WTC11 (cell line): ENCODE measurements at regions not wholly inside any gene's neighbourhood (a gene's known extent, or its start where the extent isn't known, plus 50 kb on each side); places are given as distances from the start of the nearest gene placed in this dataset.

Experiments
- ATAC-seq: fragments of 200-7000 bp; cut with Tn5 transposase; 2 replicates; pipeline ENCODE4 v1.10.0; 2021; ENCODE audit warnings: mild to moderate bottlenecking, moderate library complexity
- CTCF ChIA-PET: fragments of 300-600 bp; sonication (Branson Sonifier 250); formaldehyde crosslinking; loops from one replicate; lab custom pipeline; 2021; ENCODE audit warnings: antibody characterized with exemption; lab: Charles Lee
- POLR2A ChIA-PET: fragments of 350-600 bp; sonication (Branson Sonifier 250); formaldehyde crosslinking; loops from one replicate; lab custom pipeline; 2021; ENCODE audit warnings: antibody characterized with exemption; lab: Charles Lee
- DNase-seq: peaks from one replicate; pipeline ENCODE4 v3.0.0; 2021; ENCODE audit warnings: low spot score
- H3K27ac Mint-ChIP-seq: 2 replicates; pipeline ENCODE4 v1.8.0; 2021; ENCODE audit warnings: mixed read lengths
- H3K27me3 Mint-ChIP-seq: 2 replicates; pipeline ENCODE4 v1.8.0; 2021; ENCODE audit warnings: low read depth, mild to moderate bottlenecking, moderate library complexity, mixed read lengths
- H3K36me3 Mint-ChIP-seq: 2 replicates; pipeline ENCODE4 v1.8.0; 2021; ENCODE audit warnings: mixed read lengths
- H3K4me1 Mint-ChIP-seq: 2 replicates; pipeline ENCODE4 v1.8.0; 2022; ENCODE audit warnings: mixed read lengths
- H3K4me3 Mint-ChIP-seq: 2 replicates; pipeline ENCODE4 v1.8.0; 2021; ENCODE audit warnings: mild to moderate bottlenecking, moderate library complexity, mixed read lengths
- H3K9me3 Mint-ChIP-seq: 2 replicates; pipeline ENCODE4 v1.8.0; 2021; ENCODE audit warnings: mixed read lengths
- ATF1 ChIP-seq: sonication (generic); formaldehyde crosslinking; IDR thresholded peaks from 2 replicates; pipeline ENCODE4 v1.8.1; 2023; ENCODE audit warnings: mild to moderate bottlenecking, moderate library complexity, missing genetic modification reagents
- CREB1 ChIP-seq: sonication (generic); formaldehyde crosslinking; IDR thresholded peaks from 2 replicates; pipeline ENCODE4 v1.8.0; 2023; ENCODE audit warnings: mild to moderate bottlenecking, missing genetic modification reagents
- CTCF ChIP-seq: fragments of 200-600 bp; IDR thresholded peaks from 2 replicates; pipeline ENCODE4 v1.8.0; 2022; ENCODE audit warnings: antibody characterized with exemption
- ELF4 ChIP-seq: sonication (generic); formaldehyde crosslinking; IDR thresholded peaks from 2 replicates; pipeline ENCODE4 v1.8.1; 2022; ENCODE audit warnings: low read depth, mild to moderate bottlenecking, moderate library complexity, missing genetic modification reagents
- ESRRA ChIP-seq: sonication (generic); formaldehyde crosslinking; IDR thresholded peaks from 2 replicates; pipeline ENCODE4 v1.8.1; 2022; ENCODE audit warnings: mild to moderate bottlenecking, missing genetic modification reagents, borderline replicate concordance
- FOXK1 ChIP-seq: sonication (generic); formaldehyde crosslinking; IDR thresholded peaks from 2 replicates; pipeline ENCODE4 v1.8.0; 2022; ENCODE audit warnings: mild to moderate bottlenecking, moderate library complexity, missing genetic modification reagents
- FOXP1 ChIP-seq: sonication (generic); formaldehyde crosslinking; IDR thresholded peaks from 2 replicates; pipeline ENCODE4 v1.8.0; 2022; ENCODE audit warnings: missing genetic modification reagents, mild to moderate bottlenecking, moderate library complexity, borderline replicate concordance
- GABPB1 ChIP-seq: sonication (generic); formaldehyde crosslinking; IDR thresholded peaks from 2 replicates; pipeline ENCODE4 v1.8.1; 2023; ENCODE audit warnings: mild to moderate bottlenecking, missing genetic modification reagents
- GRHL2 ChIP-seq: fragments of 250-450 bp; sonication (Bioruptor Pico); IDR thresholded peaks from 2 replicates; pipeline ENCODE4 v1.8.0; 2022; ENCODE audit warnings: mild to moderate bottlenecking, moderate library complexity; ENCODE audit not compliant: insufficient replicate concordance, severe bottlenecking
- GTF2I ChIP-seq: fragments of 250-450 bp; sonication (Bioruptor Pico); conservative IDR thresholded peaks from 2 replicates; pipeline ENCODE4 v1.4.0; 2021; ENCODE audit warnings: mild to moderate bottlenecking
- HMGA2 ChIP-seq: fragments of 250-450 bp; sonication (Bioruptor Pico); IDR thresholded peaks from 2 replicates; pipeline ENCODE4 v1.4.0; 2021; ENCODE audit warnings: mild to moderate bottlenecking, moderate library complexity
- NFATC4 ChIP-seq: fragments of 250-450 bp; sonication (Bioruptor Pico); IDR thresholded peaks from 2 replicates; pipeline ENCODE4 v1.9.0; 2021; ENCODE audit warnings: mild to moderate bottlenecking
- NFE2L1 ChIP-seq: sonication (generic); formaldehyde crosslinking; IDR thresholded peaks from 2 replicates; pipeline ENCODE4 v1.8.1; 2023; ENCODE audit warnings: missing genetic modification reagents
- NR3C1 ChIP-seq: sonication (generic); formaldehyde crosslinking; conservative IDR thresholded peaks from 2 replicates; pipeline ENCODE4 v1.8.1; 2023; ENCODE audit warnings: low read depth, mild to moderate bottlenecking, missing genetic modification reagents
- RELA ChIP-seq: sonication (generic); formaldehyde crosslinking; IDR thresholded peaks from 2 replicates; pipeline ENCODE4 v1.8.1; 2022; ENCODE audit warnings: missing genetic modification reagents, mild to moderate bottlenecking, borderline replicate concordance
- TCF7 ChIP-seq: sonication (generic); formaldehyde crosslinking; IDR thresholded peaks from 2 replicates; pipeline ENCODE4 v1.8.0; 2022; ENCODE audit warnings: mild to moderate bottlenecking, low read depth, missing genetic modification reagents, moderate library complexity
- ZBTB43 ChIP-seq: sonication (generic); formaldehyde crosslinking; IDR thresholded peaks from 2 replicates; pipeline ENCODE4 v1.8.1; 2023; ENCODE audit warnings: mild to moderate bottlenecking, missing genetic modification reagents
- ZMAT4 ChIP-seq: fragments of 250-450 bp; sonication (Bioruptor Pico); IDR thresholded peaks from 2 replicates; pipeline ENCODE4 v1.9.0; 2021; ENCODE audit warnings: mild to moderate bottlenecking
- ZNF263 ChIP-seq: sonication (generic); formaldehyde crosslinking; IDR thresholded peaks from 2 replicates; pipeline ENCODE4 v1.8.1; 2022; ENCODE audit warnings: low read depth, mild to moderate bottlenecking, moderate library complexity, missing genetic modification reagents
- ZNF281 ChIP-seq: sonication (generic); formaldehyde crosslinking; IDR thresholded peaks from 2 replicates; pipeline ENCODE4 v1.8.0; 2023; ENCODE audit warnings: mild to moderate bottlenecking, missing genetic modification reagents
- ZNF423 ChIP-seq: fragments of 250-450 bp; sonication (Bioruptor Pico); IDR thresholded peaks from 2 replicates; pipeline ENCODE4 v2.1.2; 2022; ENCODE audit warnings: mild to moderate bottlenecking, moderate library complexity
- ZNF512 ChIP-seq: sonication (generic); formaldehyde crosslinking; IDR thresholded peaks from 2 replicates; pipeline ENCODE4 v1.8.1; 2022; ENCODE audit warnings: missing genetic modification reagents, borderline replicate concordance
- ZSCAN18 ChIP-seq: fragments of 250-450 bp; sonication (Bioruptor Pico); IDR thresholded peaks from 2 replicates; pipeline ENCODE4 v2.1.2; 2022; ENCODE audit warnings: mild to moderate bottlenecking, moderate library complexity

- Mint-ChIP-seq H3K4me3 (no peak overlapping the region), H3K36me3 (no peaks in the 10 kb centered on the region), H3K4me1 (no peaks in the 10 kb centered on the region), H3K27me3 (no peaks in the 10 kb centered on the region), H3K9me3 (no peaks in the 10 kb centered on the region), H3K27ac (no peak overlapping the region)
- ChIA-PET POLR2A (no interaction called here), CTCF (no interaction called here)
- no peak for ATAC-seq
- no peak for DNase-seq
- no peak for TF ChIP-seq ZNF263
- no peak for TF ChIP-seq ZNF512 (CRISPR knock-in tag)
- no peak for TF ChIP-seq RELA (CRISPR knock-in tag)
- TF ChIP-seq ZMAT4 (CRISPR knock-in tag) = no peak
- TF ChIP-seq HMGA2 (CRISPR knock-in tag) = no peak
- TF ChIP-seq NFATC4 (CRISPR knock-in tag) = no peak
- no peak for TF ChIP-seq NFE2L1 (CRISPR knock-in tag)
- no peak for TF ChIP-seq TCF7 (CRISPR knock-in tag)
- no peak for TF ChIP-seq CTCF
- no peak for TF ChIP-seq GABPB1 (CRISPR knock-in tag)
- TF ChIP-seq ESRRA (CRISPR knock-in tag) = no peak
- no peak for TF ChIP-seq CREB1 (CRISPR knock-in tag)
- no peak for TF ChIP-seq ZBTB43 (CRISPR knock-in tag)
- no peak for TF ChIP-seq FOXK1 (CRISPR knock-in tag)
- TF ChIP-seq ZSCAN18 (CRISPR knock-in tag) = no peak
These were observed 416.1 kb upstream of the ETAA1 start for GRCh38 chr2:66981074-66981473.

GRCh38 chr2:66982766-66983165 lies 414.4 kb upstream of the ETAA1 start:
- H3K9me3 Mint-ChIP-seq = no peaks in the 10 kb centered on the region
- H3K27me3 Mint-ChIP-seq = no peaks in the 10 kb centered on the region
- ChIA-PET CTCF (no interaction called here), POLR2A (interaction anchor here (0.7 kb wide), 1 partner anchor 316 kb away, joined by 7 read pairs; no protein-coding TSS in a partner anchor)
- no peaks in the 10 kb centered on the region for H3K4me1 Mint-ChIP-seq
- ATAC-seq (no peak), DNase-seq (no peak)
- no peak overlapping the region for H3K4me3 Mint-ChIP-seq
- TF ChIP-seq GRHL2 (CRISPR knock-in tag) (no peak), CTCF (no peak), ZNF423 (CRISPR knock-in tag) (no peak), NR3C1 (CRISPR knock-in tag) (no peak), FOXP1 (CRISPR knock-in tag) (no peak), ZNF281 (CRISPR knock-in tag) (no peak), ATF1 (CRISPR knock-in tag) (no peak), ZSCAN18 (CRISPR knock-in tag) (no peak), ELF4 (CRISPR knock-in tag) (no peak), GTF2I (CRISPR knock-in tag) (no peak)
- H3K36me3 Mint-ChIP-seq = no peaks in the 10 kb centered on the region
- H3K27ac Mint-ChIP-seq = no peak overlapping the region
